Heart left ventricle (tissue), 13 donors: ENCODE measurements at regions not wholly inside any gene's neighbourhood (a gene's known extent, or its start where the extent isn't known, plus 50 kb on each side); places are given as distances from the start of the nearest gene placed in this dataset.
"Not testable (repeated sequence)": the region's sequence is repeated elsewhere in the genome, so short reads cannot be mapped to it uniquely, and the experiment has no call there.

ENCODE experiments used
- POLR2A ChIP-seq, 2 donors: fragments of 450-650 bp; IDR thresholded peaks; one replicate each; pipeline ENCODE4 v1.6.1; 2017; ENCODE audit warnings: antibody characterized with exemption in 2 of 2, mild to moderate bottlenecking in 2 of 2, moderate library complexity in 2 of 2
- TF ChIP-seq, protein P1 (sequence below), 12 donors: fragments of 200-600 bp; sonication (generic) in 4 of 12; IDR thresholded peaks; one replicate each; pipeline versions ENCODE4 v1.5.0 to v1.8.0; 2018 to 2022; ENCODE audit warnings: antibody characterized with exemption in 12 of 12, mild to moderate bottlenecking in 5 of 12
- donor health status: ischemic (EF 13 %, LVEDD 7.1; RV severe dilation, severe dysfunction).
- donor health status: DM: no; HTN: yes; CAD: no.
- donor health status: DM: no; HTN: no; CAD: no.
- donor health status: ischemic (EF 25% LVEDD 6.9; RV normal size, moderate dysfunction).
- donor health status: ischemic (EF 25% LVEDD 5.7; RV mildly dilated, moderate dysfunction).
- donor health status: ischemic (EF 35%, LVEDD 5.7; RV mildly dilated, moderate dysfunction).
- donor health status: nonischemic (EF 11% LVEDD 7.7; RV severe dilation, severe dysfunction).
- donor health status: DM: yes; HTN: yes; CAD: no.
- donor health status: PGD.
- donor health status: ischemic (EF 29% LVEDD 5.4; RV normal size, mild dysfunction).
- donor health status: nonischemic (EF 23%, LVEDD 6.1; RV moderate dilation, normal function).

DNA sequence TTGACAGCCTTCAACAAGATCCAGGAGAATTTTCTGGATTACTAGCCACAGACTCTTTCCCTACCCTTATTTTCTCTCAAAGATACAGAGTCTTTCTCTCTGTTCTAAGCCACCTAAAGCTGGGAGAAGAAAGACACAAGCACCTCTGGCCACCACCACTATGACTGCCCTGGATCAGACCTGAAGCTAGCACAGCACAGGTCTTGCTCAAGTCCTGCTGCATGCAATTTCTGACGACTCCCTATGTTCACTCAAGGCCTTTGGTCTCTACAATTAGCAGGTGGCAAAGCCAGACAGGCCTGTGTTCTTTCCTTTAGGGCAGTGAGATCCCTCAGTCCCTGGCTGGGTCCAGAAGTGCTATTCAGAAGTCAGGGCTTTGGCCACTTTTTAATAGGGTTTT is 1614.5 kb downstream of the SPATA31A7 start:
- TF ChIP-seq POLR2A (IDR thresholded peaks at IDR 0.05): not testable (repeated sequence)
- TF ChIP-seq, protein P1, sequence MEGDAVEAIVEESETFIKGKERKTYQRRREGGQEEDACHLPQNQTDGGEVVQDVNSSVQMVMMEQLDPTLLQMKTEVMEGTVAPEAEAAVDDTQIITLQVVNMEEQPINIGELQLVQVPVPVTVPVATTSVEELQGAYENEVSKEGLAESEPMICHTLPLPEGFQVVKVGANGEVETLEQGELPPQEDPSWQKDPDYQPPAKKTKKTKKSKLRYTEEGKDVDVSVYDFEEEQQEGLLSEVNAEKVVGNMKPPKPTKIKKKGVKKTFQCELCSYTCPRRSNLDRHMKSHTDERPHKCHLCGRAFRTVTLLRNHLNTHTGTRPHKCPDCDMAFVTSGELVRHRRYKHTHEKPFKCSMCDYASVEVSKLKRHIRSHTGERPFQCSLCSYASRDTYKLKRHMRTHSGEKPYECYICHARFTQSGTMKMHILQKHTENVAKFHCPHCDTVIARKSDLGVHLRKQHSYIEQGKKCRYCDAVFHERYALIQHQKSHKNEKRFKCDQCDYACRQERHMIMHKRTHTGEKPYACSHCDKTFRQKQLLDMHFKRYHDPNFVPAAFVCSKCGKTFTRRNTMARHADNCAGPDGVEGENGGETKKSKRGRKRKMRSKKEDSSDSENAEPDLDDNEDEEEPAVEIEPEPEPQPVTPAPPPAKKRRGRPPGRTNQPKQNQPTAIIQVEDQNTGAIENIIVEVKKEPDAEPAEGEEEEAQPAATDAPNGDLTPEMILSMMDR (IDR thresholded peaks at IDR 0.05): not testable (repeated sequence)
